ENCODE measurements at regions not wholly inside any gene's neighbourhood (a gene's known extent, or its start where the extent isn't known, plus 50 kb on each side); places are given as distances from the start of the nearest gene placed in this dataset.

DNA sequence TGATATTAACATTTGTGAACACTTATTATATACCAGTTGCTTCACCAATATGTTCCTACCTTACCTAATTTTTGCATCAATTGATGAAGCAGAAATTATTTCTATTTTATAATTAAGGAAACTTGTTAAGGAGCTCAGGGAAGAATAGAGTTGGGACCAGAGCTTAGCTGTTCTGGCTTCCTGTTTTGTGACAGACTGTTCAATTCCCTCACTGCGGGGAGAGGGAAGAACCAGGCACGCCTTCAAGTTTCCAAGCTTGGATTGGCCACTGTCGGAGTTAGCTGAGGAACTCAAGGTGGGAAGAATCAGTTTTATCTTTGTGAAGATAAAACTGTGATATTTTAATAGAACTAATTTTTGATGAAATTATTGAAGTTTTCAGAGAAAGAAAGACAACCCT is 142.3 kb upstream of the LMO4 start:
- POLR2A ChIA-PET, result no interaction called here
- no peak overlapping the region for H3K4me3 Mint-ChIP-seq
- CTCF ChIA-PET, result no interaction called here

DNA sequence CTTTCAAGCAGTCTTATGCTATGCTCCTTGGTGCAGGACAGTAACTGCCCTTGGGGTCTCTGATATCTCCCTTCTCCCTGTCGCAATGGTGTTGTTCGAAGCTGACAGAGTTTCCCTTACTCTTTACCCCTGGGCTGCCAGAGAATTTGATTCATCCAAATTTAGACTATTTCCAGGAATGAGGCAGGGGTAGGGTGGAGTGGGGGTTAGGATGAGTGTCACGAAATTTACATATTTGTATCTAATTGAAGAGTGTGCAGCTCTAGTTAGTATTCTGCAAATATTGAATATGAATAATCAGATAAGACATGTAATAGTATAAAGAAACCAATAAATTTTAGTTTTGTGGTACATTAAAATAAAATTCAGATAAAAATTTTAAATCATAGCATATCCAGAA is 140.0 kb upstream of the LMO4 start:
- CTCF ChIA-PET, result no interaction called here
- no peak overlapping the region for H3K4me3 ChIP-seq (ENCODE audit: low read length)
- DNase-seq, result no peak

More for the DNA sequence above, 142.3 kb upstream of the LMO4 start:
- Mint-ChIP-seq H3K36me3 (no peaks in the 10 kb centered on the region), H3K27ac (no peak overlapping the region), H3K4me1 (no peaks in the 10 kb centered on the region), H3K9me3 (no peaks in the 10 kb centered on the region), H3K27me3 (peaks cover 8 to 35% of the 10 kb centered on the region in 2 donors)
- H3K36me3 ChIP-seq (ENCODE audit: insufficient read depth, low read length), result no peaks in the 10 kb centered on the region
- H3K4me3 ChIP-seq (ENCODE audit: low read length), result no peak overlapping the region
- no peaks in the 10 kb centered on the region for H3K27me3 ChIP-seq (ENCODE audit: insufficient read depth, low read length, poor library complexity, severe bottlenecking)
- no peak overlapping the region for H3K27ac ChIP-seq (ENCODE audit: low read depth, low read length)
- H3K9me3 ChIP-seq (ENCODE audit: low read length), result no peaks in the 10 kb centered on the region
- no peak for DNase-seq
- no peaks in the 10 kb centered on the region for H3K4me1 ChIP-seq (ENCODE audit: insufficient read depth, low read length)

DNA sequence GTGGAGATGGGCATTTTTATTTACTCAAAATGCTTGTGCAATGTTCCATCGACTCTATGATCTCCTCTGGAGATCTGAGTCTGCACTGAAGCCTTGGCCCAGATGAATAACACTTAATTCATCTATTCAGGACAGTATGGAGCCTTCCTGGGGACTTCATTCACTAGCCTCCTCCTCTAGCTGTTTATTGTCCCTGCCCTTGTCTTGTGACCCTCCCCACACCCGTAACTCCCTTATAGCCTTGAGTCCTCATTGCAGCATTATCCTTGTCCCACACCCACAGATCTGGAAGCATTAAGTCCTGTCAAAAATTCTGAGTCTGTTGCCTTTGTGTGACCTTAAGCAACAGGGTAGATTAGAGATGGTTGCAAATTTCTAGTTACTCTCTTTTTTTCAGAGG is 138.3 kb upstream of the LMO4 start:
- no peak overlapping the region for H3K4me3 Mint-ChIP-seq
- ChIA-PET POLR2A (no interaction called here), CTCF (no interaction called here)
- H3K36me3 Mint-ChIP-seq, result no peaks in the 10 kb centered on the region
- no peak overlapping the region for H3K4me3 ChIP-seq (ENCODE audit: low read length)
- H3K4me1 ChIP-seq (ENCODE audit: insufficient read depth, low read length), result no peaks in the 10 kb centered on the region
- H3K27ac ChIP-seq (ENCODE audit: low read depth, low read length), result no peak overlapping the region
- H3K4me1 Mint-ChIP-seq, result no peaks in the 10 kb centered on the region
- DNase-seq, result no peak
- peaks cover 6 to 25% of the 10 kb centered on the region in 2 donors for H3K27me3 Mint-ChIP-seq
- H3K27ac Mint-ChIP-seq, result no peak overlapping the region
- no peaks in the 10 kb centered on the region for H3K36me3 ChIP-seq (ENCODE audit: insufficient read depth, low read length)
- H3K27me3 ChIP-seq (ENCODE audit: insufficient read depth, low read length, poor library complexity, severe bottlenecking), result no peaks in the 10 kb centered on the region
- peaks cover 2 to 9% (median 5%) of the 10 kb centered on the region in 5 donors for H3K9me3 Mint-ChIP-seq
- H3K9me3 ChIP-seq (ENCODE audit: low read length), result no peaks in the 10 kb centered on the region

More for the DNA sequence above, 140.0 kb upstream of the LMO4 start:
- Mint-ChIP-seq H3K4me3 (no peak overlapping the region), H3K36me3 (no peaks in the 10 kb centered on the region), H3K4me1 (no peaks in the 10 kb centered on the region), H3K27ac (no peak overlapping the region), H3K27me3 (peaks cover 6 to 37% of the 10 kb centered on the region in 2 donors), H3K9me3 (no peaks in the 10 kb centered on the region)
- POLR2A ChIA-PET, result no interaction called here
- H3K27me3 ChIP-seq (ENCODE audit: insufficient read depth, low read length, poor library complexity, severe bottlenecking), result no peaks in the 10 kb centered on the region
- no peaks in the 10 kb centered on the region for H3K4me1 ChIP-seq (ENCODE audit: insufficient read depth, low read length)
- no peak overlapping the region for H3K27ac ChIP-seq (ENCODE audit: low read depth, low read length)
- H3K36me3 ChIP-seq (ENCODE audit: insufficient read depth, low read length), result no peaks in the 10 kb centered on the region
- no peaks in the 10 kb centered on the region for H3K9me3 ChIP-seq (ENCODE audit: low read length)

DNA sequence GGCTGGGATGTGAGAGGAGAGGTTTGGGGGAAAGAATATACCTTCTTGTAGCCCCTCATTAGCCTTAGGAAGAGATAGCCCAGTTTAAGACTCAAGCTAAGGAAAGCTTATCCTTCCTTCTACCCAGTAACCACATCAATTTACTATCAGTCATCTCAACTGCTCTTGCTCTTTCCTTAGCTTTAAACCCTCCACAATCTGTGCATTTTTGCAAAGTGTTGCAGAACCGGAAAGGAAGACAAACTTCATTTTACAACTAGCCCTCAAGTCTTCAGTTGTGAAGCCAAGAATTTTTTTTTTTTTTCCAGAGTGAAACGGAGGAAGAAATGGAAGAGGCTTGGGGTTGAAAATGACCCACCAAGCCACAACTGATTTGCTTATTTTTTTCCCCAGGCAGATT is 137.0 kb upstream of the LMO4 start:
- Mint-ChIP-seq H3K36me3 (no peaks in the 10 kb centered on the region), H3K4me3 (no peak overlapping the region), H3K9me3 (peaks cover 2 to 12% (median 5%) of the 10 kb centered on the region in 5 donors), H3K4me1 (no peaks in the 10 kb centered on the region), H3K27ac (no peak overlapping the region), H3K27me3 (peaks cover 6 to 23% of the 10 kb centered on the region in 2 donors)
- DNase-seq, result no peak
- POLR2A ChIA-PET, result no interaction called here
- Histone ChIP-seq H3K36me3 (ENCODE audit: insufficient read depth, low read length) (no peaks in the 10 kb centered on the region), H3K27ac (ENCODE audit: low read depth, low read length) (no peak overlapping the region), H3K4me3 (ENCODE audit: low read length) (no peak overlapping the region), H3K27me3 (ENCODE audit: insufficient read depth, low read length, poor library complexity, severe bottlenecking) (no peaks in the 10 kb centered on the region), H3K4me1 (ENCODE audit: insufficient read depth, low read length) (no peaks in the 10 kb centered on the region), H3K9me3 (ENCODE audit: low read length) (no peaks in the 10 kb centered on the region)
- CTCF ChIA-PET, result no interaction called here

DNA sequence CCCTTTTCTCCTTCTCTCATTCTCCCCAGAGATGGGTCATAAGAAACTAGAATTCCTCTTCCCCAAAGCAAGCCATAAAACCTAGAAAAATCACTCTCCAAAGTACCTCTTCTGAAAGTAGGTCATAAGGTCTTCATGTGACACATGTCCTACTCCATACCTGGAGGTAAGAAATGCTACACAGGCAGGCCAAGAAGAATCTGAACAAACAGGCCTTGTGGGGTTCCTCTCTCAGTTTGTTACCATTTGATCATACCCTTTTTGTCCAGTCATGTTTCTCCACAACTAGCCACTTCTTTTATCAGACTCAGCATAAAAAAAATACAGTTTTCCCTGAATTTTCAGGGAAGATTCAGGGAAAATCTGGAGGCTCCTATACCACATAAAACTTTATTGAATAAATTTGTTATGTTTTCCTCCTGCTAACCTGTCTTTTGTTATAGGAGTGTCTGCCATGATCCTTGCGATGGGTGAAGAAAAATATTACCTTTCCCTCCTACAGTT is 134.4 kb upstream of the LMO4 start:
- no peak for DNase-seq
- no peaks in the 10 kb centered on the region for H3K9me3 ChIP-seq (ENCODE audit: low read length)
- POLR2A ChIA-PET, result no interaction called here
- peaks cover 2 to 12% (median 5%) of the 10 kb centered on the region in 5 donors for H3K9me3 Mint-ChIP-seq
- H3K36me3 ChIP-seq (ENCODE audit: insufficient read depth, low read length), result no peaks in the 10 kb centered on the region
- no peaks in the 10 kb centered on the region for H3K4me1 Mint-ChIP-seq
- H3K27ac ChIP-seq (ENCODE audit: low read depth, low read length), result no peak overlapping the region
- no peak overlapping the region for H3K27ac Mint-ChIP-seq
- no peak overlapping the region for H3K4me3 Mint-ChIP-seq
- H3K4me3 ChIP-seq (ENCODE audit: low read length), result no peak overlapping the region
- CTCF ChIA-PET, result no interaction called here
- no peaks in the 10 kb centered on the region for H3K4me1 ChIP-seq (ENCODE audit: insufficient read depth, low read length)
- no peaks in the 10 kb centered on the region for H3K27me3 ChIP-seq (ENCODE audit: insufficient read depth, low read length, poor library complexity, severe bottlenecking)
- no peaks in the 10 kb centered on the region for H3K36me3 Mint-ChIP-seq
- peaks cover 6 to 39% of the 10 kb centered on the region in 2 donors for H3K27me3 Mint-ChIP-seq

DNA sequence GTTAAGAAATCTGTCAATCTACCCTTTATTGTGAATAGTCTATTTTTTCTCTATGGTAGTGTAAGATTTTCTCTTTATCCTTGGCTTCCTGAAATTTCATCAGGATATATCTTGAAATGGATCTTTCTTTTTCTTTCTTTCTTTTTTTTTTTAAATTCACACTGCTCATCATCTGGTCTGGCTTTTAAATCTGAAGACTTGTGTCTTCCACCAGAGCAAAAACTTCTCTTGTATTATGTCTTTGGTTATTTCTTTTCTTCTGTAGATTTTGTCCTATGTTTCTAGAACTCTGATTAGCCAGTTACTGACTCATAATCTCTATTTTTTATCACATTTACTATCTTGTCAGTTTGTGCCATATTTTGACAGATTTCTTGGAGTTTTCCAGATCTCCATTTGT is 133.8 kb upstream of the LMO4 start:
- Mint-ChIP-seq H3K9me3 (peaks cover 2 to 12% (median 5%) of the 10 kb centered on the region in 5 donors), H3K4me1 (no peaks in the 10 kb centered on the region), H3K27ac (peak overlapping the region in 1 of 8 donors; percentile 26), H3K4me3 (no peak overlapping the region), H3K36me3 (no peaks in the 10 kb centered on the region), H3K27me3 (peaks cover 5 to 40% of the 10 kb centered on the region in 2 donors)
- no peak for DNase-seq
- H3K4me3 ChIP-seq (ENCODE audit: low read length), result no peak overlapping the region
- H3K27ac ChIP-seq (ENCODE audit: low read depth, low read length), result no peak overlapping the region
- no peaks in the 10 kb centered on the region for H3K4me1 ChIP-seq (ENCODE audit: insufficient read depth, low read length)
- H3K27me3 ChIP-seq (ENCODE audit: insufficient read depth, low read length, poor library complexity, severe bottlenecking), result no peaks in the 10 kb centered on the region
- POLR2A ChIA-PET, result no interaction called here
- CTCF ChIA-PET, result no interaction called here
- no peaks in the 10 kb centered on the region for H3K9me3 ChIP-seq (ENCODE audit: low read length)
- no peaks in the 10 kb centered on the region for H3K36me3 ChIP-seq (ENCODE audit: insufficient read depth, low read length)

DNA sequence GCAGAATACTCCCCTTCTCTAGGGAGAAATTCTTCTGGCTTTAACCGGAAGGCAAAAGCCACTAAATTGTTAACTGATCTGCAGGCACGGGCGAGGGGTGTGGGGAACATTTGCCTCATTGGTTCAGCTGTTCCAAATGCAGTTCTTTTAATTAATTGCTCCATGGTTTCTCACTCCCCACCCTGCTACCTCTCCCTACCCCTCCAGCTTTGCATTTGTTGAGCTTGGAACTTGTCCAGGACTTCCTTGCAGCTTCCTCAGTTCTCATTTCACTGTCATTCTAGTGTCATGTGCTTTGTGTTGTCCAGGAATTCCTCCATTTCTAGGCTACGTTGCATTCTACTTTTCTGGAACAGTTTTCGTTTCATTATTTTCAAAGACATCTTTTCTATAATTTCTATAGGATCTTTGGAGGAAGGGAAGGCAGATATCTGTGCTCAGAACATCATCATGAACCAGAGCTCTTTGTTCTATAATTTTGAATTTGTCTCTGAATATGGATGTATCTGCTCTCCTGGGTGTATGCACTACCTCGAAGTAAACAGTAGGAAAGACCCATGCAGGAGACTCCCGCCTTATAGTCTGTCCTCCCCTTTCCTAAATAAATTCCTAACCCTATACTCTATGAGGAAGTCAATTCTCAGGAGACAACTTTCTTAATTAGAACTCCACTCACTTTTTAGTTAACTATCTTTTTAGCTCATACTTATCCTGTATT is 132.4 kb upstream of the LMO4 start:
- Histone ChIP-seq H3K36me3 (ENCODE audit: insufficient read depth, low read length) (no peaks in the 10 kb centered on the region), H3K4me3 (ENCODE audit: low read length) (no peak overlapping the region), H3K27me3 (ENCODE audit: insufficient read depth, low read length, poor library complexity, severe bottlenecking) (peaks cover 1% of the 10 kb centered on the region), H3K9me3 (ENCODE audit: low read length) (no peaks in the 10 kb centered on the region), H3K27ac (ENCODE audit: low read depth, low read length) (no peak overlapping the region), H3K4me1 (ENCODE audit: insufficient read depth, low read length) (no peaks in the 10 kb centered on the region)
- ChIA-PET POLR2A (no interaction called here), CTCF (no interaction called here)
- Mint-ChIP-seq H3K4me3 (no peak overlapping the region), H3K9me3 (peaks cover 2 to 12% (median 7%) of the 10 kb centered on the region in 5 donors), H3K4me1 (no peaks in the 10 kb centered on the region), H3K27ac (no peak overlapping the region), H3K27me3 (peaks cover 5 to 47% of the 10 kb centered on the region in 2 donors), H3K36me3 (no peaks in the 10 kb centered on the region)
- no peak for DNase-seq

DNA sequence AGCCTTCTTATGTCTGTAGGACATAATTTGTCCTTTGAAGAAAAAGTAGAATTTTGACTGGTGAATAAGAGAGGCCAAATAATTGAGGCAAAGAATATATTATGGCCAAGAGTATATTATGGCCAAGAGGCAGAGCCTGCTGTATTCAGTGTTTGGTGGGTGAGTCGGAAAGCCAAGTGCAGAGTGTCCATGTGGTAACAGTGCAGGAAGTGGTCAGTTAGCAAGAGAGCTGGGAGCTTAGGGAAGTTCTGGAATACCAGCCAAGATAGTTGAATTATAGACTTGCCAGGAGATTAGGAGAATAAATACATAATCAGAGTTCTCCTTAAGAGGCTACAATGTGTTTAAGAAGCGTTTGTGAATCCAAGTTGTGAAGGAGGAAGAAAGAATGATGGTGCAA is 131.5 kb upstream of the LMO4 start:
- ChIA-PET CTCF (no interaction called here), POLR2A (no interaction called here)
- Histone ChIP-seq H3K27me3 (ENCODE audit: insufficient read depth, low read length, poor library complexity, severe bottlenecking) (peaks cover 5% of the 10 kb centered on the region), H3K36me3 (ENCODE audit: insufficient read depth, low read length) (no peaks in the 10 kb centered on the region), H3K4me3 (ENCODE audit: low read length) (no peak overlapping the region), H3K9me3 (ENCODE audit: low read length) (no peaks in the 10 kb centered on the region), H3K4me1 (ENCODE audit: insufficient read depth, low read length) (no peaks in the 10 kb centered on the region), H3K27ac (ENCODE audit: low read depth, low read length) (no peak overlapping the region)
- Mint-ChIP-seq H3K36me3 (no peaks in the 10 kb centered on the region), H3K4me3 (no peak overlapping the region), H3K27me3 (peaks cover 5 to 47% of the 10 kb centered on the region in 2 donors), H3K9me3 (peaks cover 2 to 12% (median 7%) of the 10 kb centered on the region in 5 donors), H3K27ac (no peak overlapping the region), H3K4me1 (peaks cover under 1 to 2% (median 1%) of the 10 kb centered on the region in 3 donors)
- no peak for DNase-seq
